HG02981 (cell line): ENCODE measurements at regions not wholly inside any gene's neighbourhood (a gene's known extent, or its start where the extent isn't known, plus 50 kb on each side); places are given as distances from the start of the nearest gene placed in this dataset.

ENCODE experiments used
- ATAC-seq: cut with Tn5 transposase; IDR thresholded peaks from one replicate; pipeline ENCODE4 v1.9.1; 2021; ENCODE audit warnings: mild to moderate bottlenecking, moderate library complexity; ENCODE audit not compliant: unreplicated experiment

- ATAC-seq: no peak
Observed at GRCh38 chr11:95520369-95521132, 269.0 kb downstream of the FAM76B start.

DNA sequence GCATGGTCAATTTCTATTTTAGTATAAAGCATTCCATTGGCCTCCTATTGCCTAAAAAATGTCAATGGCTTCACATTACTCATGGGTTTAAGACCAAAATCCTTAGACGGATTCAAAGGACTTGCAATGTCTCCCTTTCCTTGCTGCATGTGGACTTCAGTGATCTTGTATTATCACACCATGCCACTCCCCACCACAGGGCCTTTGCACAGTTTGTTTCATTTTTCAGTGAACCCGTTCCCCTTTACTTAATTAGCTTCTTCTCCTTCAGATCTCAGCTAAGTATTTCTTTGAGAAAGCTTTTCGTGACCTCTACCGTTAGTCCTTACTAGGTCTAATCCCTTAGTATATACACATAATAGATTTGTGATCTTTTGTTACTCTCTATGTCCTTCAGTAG is 269.7 kb downstream of the FAM76B start:
- ATAC-seq: no peak

DNA sequence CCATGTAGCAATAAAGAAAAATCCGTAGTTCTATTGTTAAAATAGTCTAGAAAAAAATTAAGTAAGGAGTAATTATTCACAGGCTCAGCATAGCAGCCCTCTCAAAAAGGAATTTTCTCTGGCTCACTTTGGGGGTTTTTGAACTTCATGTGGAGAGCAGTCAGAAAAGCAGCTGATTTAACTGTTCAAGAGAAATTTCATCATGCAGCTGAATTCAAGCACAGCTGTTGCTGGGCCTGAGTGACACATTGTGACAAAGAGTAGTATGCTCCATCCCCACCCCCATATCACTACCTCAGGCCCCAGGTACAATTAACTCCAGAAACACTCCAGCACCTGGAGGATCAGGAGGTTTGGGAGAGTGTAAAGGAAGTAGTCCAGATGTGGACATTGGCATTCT is 272.1 kb downstream of the FAM76B start:
- no peak for ATAC-seq

GRCh38 chr11:95516786-95517185 is 272.8 kb downstream of the FAM76B start:
- no peak for ATAC-seq

DNA sequence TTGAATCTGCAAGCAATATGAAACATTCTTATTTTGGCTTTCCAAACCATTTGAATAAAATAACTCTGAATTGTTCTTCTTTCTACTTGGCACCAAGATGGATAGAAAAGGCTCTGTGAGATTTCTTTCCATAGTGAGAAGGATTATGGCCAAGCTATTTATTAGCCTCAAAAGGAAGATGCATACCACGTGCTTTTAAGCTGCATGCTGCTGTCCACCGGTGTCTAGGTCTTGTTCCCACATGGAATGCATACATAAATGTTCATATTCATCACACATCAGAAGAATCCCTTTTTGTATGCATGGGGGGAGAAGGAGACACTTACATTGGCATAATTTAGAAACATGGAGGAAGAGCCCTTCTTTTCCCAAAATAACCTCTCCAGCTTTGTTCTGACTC is 273.4 kb downstream of the FAM76B start:
- no peak for ATAC-seq

- no peak for ATAC-seq
Observed at GRCh38 chr11:95515371-95515770, 274.2 kb downstream of the FAM76B start.

DNA sequence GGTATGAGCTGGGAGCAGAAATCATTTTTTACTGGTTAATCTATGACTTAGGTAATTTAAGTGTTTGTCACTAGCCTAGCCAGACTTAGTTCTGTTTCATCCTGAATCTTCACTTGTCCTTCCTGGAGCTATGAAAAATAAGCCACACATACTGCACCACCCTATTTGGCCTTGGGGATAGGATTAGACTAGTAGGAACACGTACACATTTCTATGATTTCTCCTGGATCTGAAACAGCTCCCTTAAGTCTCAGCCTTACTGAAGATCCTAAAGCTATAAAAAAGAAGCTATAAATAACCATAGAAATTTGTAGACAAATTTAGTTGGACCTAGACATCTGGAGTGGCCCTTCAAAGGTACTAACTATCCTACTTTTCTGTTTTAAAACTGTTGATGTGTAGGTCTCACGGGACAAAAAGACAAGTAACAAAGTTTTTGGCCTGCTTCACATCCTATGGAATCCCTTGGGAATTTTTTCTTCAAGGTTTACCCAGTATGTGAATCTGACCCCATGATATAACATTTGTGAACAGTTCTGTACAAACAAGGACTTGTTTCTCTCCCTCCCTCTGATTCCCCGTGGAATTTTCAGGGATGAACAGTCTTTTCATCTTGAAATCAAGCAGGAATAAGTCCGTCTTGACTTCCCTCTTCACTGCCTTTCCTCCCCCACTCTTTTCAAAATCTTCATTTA is 275.0 kb downstream of the FAM76B start:
- no peak for ATAC-seq

DNA sequence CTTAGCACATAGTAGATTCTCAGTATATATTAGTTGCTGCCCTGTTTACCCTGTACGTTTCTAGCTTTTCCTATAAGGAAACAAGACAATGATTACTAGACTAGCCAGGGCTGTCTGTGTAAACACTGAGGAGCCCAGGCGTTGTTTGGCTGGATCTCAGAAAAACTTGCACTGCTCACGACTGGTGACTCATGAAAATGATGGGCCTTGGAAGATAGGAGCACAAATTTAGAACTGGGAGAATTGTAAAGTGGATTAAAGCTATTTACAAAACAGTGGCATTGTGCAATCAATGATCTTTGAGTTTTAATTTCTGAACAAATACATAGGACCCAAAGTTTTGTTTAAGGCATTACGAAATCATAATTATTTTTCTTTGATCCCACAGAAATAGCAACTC is 276.9 kb downstream of the FAM76B start:
- ATAC-seq: no peak

DNA sequence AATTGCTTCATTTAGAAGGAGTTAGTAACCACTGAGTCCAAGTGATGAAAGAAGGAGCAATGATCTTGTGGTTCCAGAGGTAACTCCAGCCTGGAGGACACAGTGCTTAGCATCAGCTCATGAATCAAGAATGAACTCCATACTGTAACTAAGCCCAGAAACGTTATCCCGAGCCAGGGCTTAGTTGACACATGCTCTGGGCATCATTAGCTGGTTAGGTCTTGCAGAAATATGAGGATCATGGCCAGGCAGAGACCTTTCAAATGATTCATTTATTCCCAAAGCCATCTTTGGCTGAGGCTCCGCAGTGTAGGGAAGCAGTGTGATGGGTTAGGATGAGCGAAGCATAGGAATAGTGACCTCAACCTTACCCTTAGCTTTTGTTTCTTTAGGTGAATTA is 277.4 kb downstream of the FAM76B start:
- ATAC-seq: no peak

- no peak for ATAC-seq
Observed at GRCh38 chr11:95508219-95508890, 277.4 kb upstream of the SESN3 start.

GRCh38 chr11:95507794-95508193 is 276.8 kb upstream of the SESN3 start:
- ATAC-seq: no peak

DNA sequence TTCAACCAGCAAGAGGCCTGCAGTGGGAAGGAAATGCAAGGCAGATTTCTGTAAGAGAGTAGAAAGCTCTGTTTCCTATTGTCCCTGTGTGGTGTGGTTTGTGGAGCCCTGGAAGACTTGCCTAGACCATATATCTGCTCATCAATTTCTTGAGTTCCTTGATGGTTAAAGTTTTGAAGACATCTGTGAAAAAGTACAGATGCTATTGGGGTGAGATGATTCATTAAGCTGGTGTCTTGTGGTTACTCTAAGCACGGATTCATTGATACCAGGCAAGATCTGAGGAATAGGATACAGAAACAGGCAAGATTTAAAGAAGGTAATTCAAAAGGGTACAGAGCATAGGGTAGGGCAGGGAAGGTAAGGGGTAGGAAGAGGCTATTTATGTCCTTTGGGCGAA is 275.8 kb upstream of the SESN3 start:
- no peak for ATAC-seq

DNA sequence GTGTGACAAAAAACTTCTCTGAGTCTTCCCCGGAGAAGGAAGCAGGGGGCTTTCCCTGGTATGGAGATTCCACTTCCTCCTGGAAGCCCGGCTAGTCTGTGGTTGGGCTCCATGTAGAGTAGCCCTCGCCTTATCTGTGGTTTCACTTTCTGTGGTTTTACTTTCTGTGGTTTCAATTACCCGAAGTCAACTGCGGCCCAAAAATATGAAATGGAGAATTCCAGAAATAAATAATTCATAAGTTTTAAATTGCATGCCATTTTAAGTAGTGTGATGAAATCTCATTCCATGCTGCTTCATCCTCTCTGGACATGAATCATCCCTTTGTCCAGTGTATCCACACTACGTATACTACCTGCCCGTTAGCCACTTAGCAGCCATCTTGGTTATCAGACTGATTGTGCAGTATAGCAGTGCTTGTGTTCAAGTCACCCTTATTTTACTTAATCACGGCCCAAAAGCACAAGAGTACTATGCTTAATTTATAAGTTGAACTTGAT is 275.0 kb upstream of the SESN3 start:
- no peak for ATAC-seq

DNA sequence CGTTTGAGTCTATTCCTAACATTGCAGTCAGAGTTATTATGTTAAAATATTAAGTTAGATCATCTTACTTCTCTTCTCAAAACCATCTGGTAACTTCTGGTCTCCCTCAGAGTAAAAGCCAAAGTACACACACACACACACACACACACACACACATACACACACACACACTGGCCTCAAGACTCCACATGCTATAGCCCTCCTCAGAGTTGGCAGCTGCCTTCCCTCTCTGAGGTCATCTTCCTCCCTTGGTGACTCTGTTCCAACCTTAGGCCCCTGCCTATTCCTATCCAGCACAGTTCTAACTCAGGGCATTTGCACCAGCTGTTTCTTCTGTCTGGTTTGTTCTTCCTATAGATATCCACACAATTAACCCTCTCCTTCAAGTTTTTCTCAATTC is 272.0 kb upstream of the SESN3 start:
- ATAC-seq: no peak

DNA sequence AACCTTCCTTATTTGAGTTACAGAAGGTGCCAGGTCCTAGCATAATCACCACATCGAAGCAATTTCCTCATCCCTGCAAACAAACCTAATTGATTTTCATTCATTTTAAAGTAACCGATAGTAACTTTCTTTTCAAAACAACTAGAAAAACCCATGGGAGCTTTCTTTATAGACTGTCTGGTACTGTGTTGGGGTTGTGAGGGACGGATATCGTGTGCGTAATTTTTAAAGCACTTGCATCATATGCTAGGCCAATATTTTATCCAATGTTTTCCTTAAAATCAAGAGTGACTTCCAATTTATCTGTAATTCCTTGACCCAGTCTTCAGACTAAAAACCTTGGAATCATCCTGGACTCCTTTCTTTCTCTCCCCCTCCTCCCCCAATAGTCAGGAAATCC is 271.5 kb upstream of the SESN3 start:
- ATAC-seq: no peak

GRCh38 chr11:95501761-95502266 is 270.8 kb upstream of the SESN3 start:
- ATAC-seq: no peak

DNA sequence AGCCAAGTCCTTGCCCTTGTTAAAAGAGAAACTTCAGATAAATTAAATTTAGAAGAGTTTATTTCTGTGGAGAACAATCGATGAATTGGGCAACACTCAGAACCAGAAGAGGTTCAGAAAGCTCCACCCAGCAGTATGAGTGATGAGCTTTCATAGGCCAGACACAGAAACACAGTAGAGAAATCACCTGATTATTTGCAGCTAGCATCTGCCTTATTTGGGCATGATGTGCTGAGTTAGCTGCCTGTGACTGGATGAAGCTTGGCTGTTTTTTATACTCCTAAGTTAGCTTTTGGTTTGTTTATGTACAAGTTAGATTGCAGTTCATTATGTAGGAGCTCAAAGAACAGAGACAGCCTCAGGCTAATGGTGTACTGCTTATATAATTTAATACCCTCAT is 269.5 kb upstream of the SESN3 start:
- no peak for ATAC-seq

DNA sequence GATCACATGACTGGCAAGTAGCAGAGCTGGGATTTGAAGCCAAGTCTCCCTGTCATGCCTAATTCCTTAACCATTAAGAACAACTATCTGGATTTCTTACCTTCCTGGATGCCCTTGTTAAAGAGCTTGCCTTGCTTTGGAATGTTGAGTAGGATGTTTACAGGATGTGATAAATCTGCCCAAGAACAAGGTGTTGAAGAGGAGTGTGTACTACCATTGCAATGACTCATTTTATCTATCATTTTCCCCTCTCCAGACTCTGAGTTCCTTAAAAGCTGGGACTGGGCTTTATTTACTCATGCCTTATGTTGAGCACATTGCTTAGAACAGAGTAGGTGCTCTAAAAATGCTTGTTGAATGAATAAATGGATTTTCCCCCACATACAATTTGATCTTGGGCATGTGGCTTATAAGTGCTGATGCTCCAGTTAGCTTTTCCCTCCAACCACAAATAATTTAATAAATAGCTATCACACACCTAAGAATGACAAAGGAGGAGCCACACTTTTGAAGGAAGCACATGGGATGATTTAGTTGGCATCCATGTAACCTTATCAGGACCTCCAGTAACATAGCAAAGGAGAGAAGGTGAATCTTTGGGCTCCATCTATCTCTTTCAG is 268.6 kb upstream of the SESN3 start:
- no peak for ATAC-seq

- no peak for ATAC-seq
Observed at GRCh38 chr11:95498722-95499425, 267.9 kb upstream of the SESN3 start.

GRCh38 chr11:95496901-95497300 is 265.9 kb upstream of the SESN3 start:
- ATAC-seq: no peak

DNA sequence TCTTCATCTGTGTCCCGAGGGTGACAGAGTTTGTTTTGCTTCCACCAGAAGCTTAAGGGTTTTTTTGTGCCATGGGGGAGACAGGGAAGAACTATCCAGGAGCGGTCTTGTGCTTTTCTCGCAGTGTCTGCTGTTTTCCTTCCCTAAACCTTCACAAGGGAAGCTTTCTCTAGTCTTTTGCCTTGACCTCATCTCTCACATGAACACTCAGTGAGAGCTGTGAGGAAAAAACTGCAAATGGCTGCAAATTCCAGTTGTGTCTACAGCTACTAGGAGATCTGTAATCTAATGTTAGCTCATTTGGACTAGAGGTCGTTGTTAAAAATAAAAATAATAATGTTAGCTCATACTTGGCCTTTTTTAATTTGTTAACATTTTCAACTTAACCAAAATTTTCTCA is 264.7 kb upstream of the SESN3 start:
- no peak for ATAC-seq
